ENCODE measurements at regions not wholly inside any gene's neighbourhood (a gene's known extent, or its start where the extent isn't known, plus 50 kb on each side); places are given as distances from the start of the nearest gene placed in this dataset.

DNA sequence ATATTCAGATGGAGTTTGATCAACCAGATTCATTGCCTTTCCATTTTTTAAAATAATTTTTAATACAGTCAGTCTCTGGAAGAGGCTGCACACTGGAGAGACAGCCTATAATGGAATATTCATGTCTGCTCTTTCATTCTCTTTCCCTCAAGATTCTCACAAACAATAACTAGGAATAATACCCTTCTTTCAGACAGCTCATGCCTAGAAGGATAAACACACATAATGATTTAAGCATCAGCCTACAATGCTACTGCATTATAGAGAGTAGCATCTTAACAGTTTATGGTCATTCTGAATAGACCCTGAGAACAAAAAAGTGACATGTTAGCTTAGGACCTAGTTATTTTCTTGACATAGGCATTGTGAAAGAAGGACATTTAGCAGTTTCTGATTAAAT is 1692.3 kb downstream of the GRIK2 start:
- no peak for FAIRE-seq
- TF ChIP-seq, protein P1, sequence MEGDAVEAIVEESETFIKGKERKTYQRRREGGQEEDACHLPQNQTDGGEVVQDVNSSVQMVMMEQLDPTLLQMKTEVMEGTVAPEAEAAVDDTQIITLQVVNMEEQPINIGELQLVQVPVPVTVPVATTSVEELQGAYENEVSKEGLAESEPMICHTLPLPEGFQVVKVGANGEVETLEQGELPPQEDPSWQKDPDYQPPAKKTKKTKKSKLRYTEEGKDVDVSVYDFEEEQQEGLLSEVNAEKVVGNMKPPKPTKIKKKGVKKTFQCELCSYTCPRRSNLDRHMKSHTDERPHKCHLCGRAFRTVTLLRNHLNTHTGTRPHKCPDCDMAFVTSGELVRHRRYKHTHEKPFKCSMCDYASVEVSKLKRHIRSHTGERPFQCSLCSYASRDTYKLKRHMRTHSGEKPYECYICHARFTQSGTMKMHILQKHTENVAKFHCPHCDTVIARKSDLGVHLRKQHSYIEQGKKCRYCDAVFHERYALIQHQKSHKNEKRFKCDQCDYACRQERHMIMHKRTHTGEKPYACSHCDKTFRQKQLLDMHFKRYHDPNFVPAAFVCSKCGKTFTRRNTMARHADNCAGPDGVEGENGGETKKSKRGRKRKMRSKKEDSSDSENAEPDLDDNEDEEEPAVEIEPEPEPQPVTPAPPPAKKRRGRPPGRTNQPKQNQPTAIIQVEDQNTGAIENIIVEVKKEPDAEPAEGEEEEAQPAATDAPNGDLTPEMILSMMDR (IDR thresholded peaks at IDR 0.05; ENCODE audit: insufficient read depth, missing control alignments): no peak
- DNase-seq (ENCODE audit: insufficient read length, low spot score): no peak

DNA sequence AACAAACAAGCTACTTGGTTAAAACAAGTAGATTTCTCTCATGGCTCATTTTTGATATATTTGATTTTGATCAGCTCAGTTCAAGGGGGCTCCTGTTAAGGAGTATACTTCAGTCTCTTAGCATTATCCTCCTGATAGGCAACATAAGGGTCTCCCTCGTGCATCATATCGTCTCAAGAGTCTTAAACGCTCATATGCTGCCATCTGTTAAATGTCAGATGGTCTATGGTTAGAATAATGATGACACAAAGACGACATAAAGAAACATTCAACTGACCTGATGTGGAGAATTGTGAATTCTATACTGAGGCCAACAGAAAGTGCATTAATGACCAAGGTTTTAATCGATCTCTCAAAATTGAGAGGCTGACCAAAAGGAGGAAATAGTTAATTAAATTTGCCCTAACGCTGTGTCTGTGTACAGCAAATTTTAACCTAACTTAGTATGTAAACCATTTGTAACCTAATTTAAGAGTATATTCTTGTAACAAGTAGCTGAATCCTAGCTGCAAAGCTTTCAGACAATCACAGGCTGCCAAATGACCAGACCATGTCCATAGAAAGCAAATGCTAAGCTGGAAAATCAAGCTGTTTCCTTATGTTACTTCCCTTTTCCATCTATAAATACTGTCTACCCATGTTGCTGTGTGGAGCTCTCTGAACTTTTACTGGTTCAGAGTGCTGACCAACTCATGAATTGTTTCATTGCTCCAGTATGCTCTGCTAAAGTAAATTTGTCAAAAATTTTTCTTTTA is 1688.5 kb downstream of the GRIK2 start:
- TF ChIP-seq, protein P1 (IDR thresholded peaks at IDR 0.05; ENCODE audit: insufficient read depth, missing control alignments): no peak
- FAIRE-seq (peak; percentile 44), DNase-seq (ENCODE audit: insufficient read length, low spot score) (no peak)

- FAIRE-seq (no peak), DNase-seq (ENCODE audit: insufficient read length, low spot score) (no peak)
- TF ChIP-seq, protein P1 (IDR thresholded peaks at IDR 0.05; ENCODE audit: insufficient read depth, missing control alignments): no peak
Observed at GRCh38 chr6:103081126-103081525, 1687.6 kb downstream of the GRIK2 start.

DNA sequence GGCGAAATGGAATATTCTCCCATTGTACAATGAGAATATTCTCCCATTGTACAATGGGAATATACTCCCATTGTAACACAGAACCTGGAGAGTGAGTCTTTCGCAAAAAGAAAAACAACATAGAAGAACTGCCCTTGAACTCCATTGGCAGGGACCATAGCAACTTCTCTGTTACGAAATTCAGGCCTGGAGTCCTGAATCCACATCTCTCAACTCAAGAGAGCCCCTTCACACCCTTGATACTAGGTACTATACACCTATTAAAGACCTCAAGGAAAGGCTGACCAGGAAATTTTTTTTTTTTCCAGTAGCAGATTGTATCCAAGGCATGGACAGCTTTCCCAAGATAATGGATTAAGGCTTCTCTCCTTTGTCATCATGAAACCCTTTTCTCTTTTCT is 1687.0 kb downstream of the GRIK2 start:
- no peak for FAIRE-seq
- TF ChIP-seq, protein P1 (IDR thresholded peaks at IDR 0.05; ENCODE audit: insufficient read depth, missing control alignments): no peak

GRCh38 chr6:103079867-103080266 is 1686.4 kb downstream of the GRIK2 start:
- TF ChIP-seq, protein P1 (IDR thresholded peaks at IDR 0.05; ENCODE audit: insufficient read depth, missing control alignments): no peak
- FAIRE-seq (peak; percentile 35), DNase-seq (ENCODE audit: insufficient read length, low spot score) (no peak)

More for the DNA sequence above, 1687.0 kb downstream of the GRIK2 start:
- no peak for DNase-seq (ENCODE audit: insufficient read length, low spot score)

- DNase-seq (ENCODE audit: insufficient read length, low spot score) (no peak), FAIRE-seq (no peak)
- TF ChIP-seq, protein P1 (IDR thresholded peaks at IDR 0.05; ENCODE audit: insufficient read depth, missing control alignments): no peak
Observed at GRCh38 chr6:103062136-103062535, 1668.6 kb downstream of the GRIK2 start.

DNA sequence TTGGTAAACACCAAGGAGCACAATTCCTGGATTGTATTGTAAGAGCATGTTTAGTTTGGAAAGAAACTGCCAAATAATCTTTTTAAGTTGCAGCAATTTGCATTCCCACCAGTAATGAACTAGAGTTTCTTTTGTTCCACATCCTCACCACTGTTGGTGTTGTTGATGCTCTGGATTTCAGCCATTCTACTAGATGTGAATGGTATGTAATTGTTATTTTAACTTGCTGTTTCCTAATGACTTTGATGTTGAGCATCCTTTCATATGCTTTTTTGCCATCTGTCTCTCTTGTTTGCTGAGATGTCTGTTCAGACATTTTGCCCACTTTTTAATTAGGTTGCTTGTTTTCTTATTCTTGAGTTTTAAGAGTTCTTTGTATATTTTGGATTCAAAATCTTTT is 1654.1 kb downstream of the GRIK2 start:
- DNase-seq (ENCODE audit: insufficient read length, low spot score): no peak
- no peak for FAIRE-seq

More for the DNA sequence above, 1654.1 kb downstream of the GRIK2 start:
- TF ChIP-seq, protein P1 (IDR thresholded peaks at IDR 0.05; ENCODE audit: insufficient read depth, missing control alignments): no peak
